ENCODE measurements at regions not wholly inside any gene's neighbourhood (a gene's known extent, or its start where the extent isn't known, plus 50 kb on each side); places are given as distances from the start of the nearest gene placed in this dataset. TPM values are rescaled to one million over a fixed set of nuclear protein-coding genes. Genes with fewer than 3 reads are reported as not detected.

GRCh38 chr5:143454936-143455516 lies 51.5 kb upstream of the NR3C1 start:
- ATAC-seq: no peak
- Histone ChIP-seq H3K27me3 (no peaks in the 10 kb centered on the region), H3K36me3 (replicated peaks in 1 of 2; ENCODE audit: insufficient read depth in 1 of 2, low read depth in 2 of 2) (no peaks in the 10 kb centered on the region), H3K4me3 (no peak overlapping the region), H3K9me3 (no peaks in the 10 kb centered on the region), H3K27ac (no peak overlapping the region), H3K4me1 (no peaks in the 10 kb centered on the region)
- intact Hi-C loops (cut with DNase I): no loop called here
- 83 to 91% methylated on average over 6 of the region's 6 CpGs for WGBS, 2 donors
- TF ChIP-seq, protein P1, sequence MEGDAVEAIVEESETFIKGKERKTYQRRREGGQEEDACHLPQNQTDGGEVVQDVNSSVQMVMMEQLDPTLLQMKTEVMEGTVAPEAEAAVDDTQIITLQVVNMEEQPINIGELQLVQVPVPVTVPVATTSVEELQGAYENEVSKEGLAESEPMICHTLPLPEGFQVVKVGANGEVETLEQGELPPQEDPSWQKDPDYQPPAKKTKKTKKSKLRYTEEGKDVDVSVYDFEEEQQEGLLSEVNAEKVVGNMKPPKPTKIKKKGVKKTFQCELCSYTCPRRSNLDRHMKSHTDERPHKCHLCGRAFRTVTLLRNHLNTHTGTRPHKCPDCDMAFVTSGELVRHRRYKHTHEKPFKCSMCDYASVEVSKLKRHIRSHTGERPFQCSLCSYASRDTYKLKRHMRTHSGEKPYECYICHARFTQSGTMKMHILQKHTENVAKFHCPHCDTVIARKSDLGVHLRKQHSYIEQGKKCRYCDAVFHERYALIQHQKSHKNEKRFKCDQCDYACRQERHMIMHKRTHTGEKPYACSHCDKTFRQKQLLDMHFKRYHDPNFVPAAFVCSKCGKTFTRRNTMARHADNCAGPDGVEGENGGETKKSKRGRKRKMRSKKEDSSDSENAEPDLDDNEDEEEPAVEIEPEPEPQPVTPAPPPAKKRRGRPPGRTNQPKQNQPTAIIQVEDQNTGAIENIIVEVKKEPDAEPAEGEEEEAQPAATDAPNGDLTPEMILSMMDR (IDR thresholded peaks at IDR 0.05): no peak
- no peak for TF ChIP-seq POLR2A (IDR thresholded peaks at IDR 0.05)
- DNase-seq: no peak

DNA sequence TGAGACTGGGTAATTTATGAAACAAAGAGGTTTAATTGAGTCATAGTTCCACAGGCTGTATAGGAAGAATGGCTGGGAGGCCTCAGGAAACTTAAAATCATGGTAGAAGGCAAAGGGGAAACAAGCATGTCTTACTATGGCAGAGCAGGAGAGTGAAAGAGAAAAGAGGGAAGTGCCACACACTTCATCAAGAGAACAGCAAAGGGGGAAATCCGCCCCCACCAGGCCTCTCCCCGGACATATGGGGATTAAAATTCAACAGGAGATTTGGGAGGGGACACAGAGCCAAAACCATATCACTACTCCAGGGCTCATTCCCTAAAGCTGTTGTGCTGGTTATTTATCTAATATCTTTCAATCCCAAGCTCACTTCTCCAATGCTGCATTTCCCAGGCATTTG lies 50.2 kb upstream of the NR3C1 start:
- Histone ChIP-seq H3K4me3 (no peak overlapping the region), H3K4me1 (no peaks in the 10 kb centered on the region), H3K36me3 (replicated peaks in 1 of 2; ENCODE audit: insufficient read depth in 1 of 2, low read depth in 2 of 2) (no peaks in the 10 kb centered on the region), H3K9me3 (no peaks in the 10 kb centered on the region), H3K27ac (no peak overlapping the region), H3K27me3 (no peaks in the 10 kb centered on the region)
- no peak for ATAC-seq
- TF ChIP-seq, protein P1 (IDR thresholded peaks at IDR 0.05): no peak
- no peak for TF ChIP-seq POLR2A (IDR thresholded peaks at IDR 0.05)
- 66 to 67% methylated on average over 2 of the region's 2 CpGs for WGBS, 2 donors
- no peak for DNase-seq
- intact Hi-C loops (cut with DNase I): no loop called here

Small RNA genes in the stretch of these regions (microRNA-seq; reads per million reads assigned to microRNA genes)
- 0 reads per million in 2 donors for gene MIR5197 (ENCODE audit: borderline number of aligned reads in 2 of 2, borderline replicate concordance in 2 of 2)

Small RNA genes in the stretch of these regions (small RNA-seq; reads per million reads assigned to genes)
- not detected for gene MIR5197
- not detected for gene RNU7-156P

Data from body of pancreas (tissue), 4 donors.